Nephron (organoid): ENCODE measurements at regions not wholly inside any gene's neighbourhood (a gene's known extent, or its start where the extent isn't known, plus 50 kb on each side); places are given as distances from the start of the nearest gene placed in this dataset.

Experiments
- H3K27ac Mint-ChIP-seq, 3 experiments: 2 replicates each; pipeline ENCODE4 v1.8.0; 2020; ENCODE audit warnings: mixed read lengths in 3 of 3, mild to moderate bottlenecking in 2 of 3, moderate library complexity in 1 of 3
- H3K27me3 Mint-ChIP-seq: 2 replicates; pipeline ENCODE4 v1.8.0; 2021; ENCODE audit warnings: low read depth, mild to moderate bottlenecking, moderate library complexity, mixed read lengths
- H3K36me3 Mint-ChIP-seq: 2 replicates; pipeline ENCODE4 v1.8.0; 2020; ENCODE audit warnings: low read depth, mixed read lengths
- H3K4me1 Mint-ChIP-seq: 2 replicates; pipeline ENCODE4 v1.8.0; 2020; ENCODE audit warnings: mixed read lengths
- H3K4me3 Mint-ChIP-seq, 3 experiments: 2 replicates each; pipeline ENCODE4 v1.8.0; 2020; ENCODE audit warnings: mild to moderate bottlenecking in 3 of 3, mixed read lengths in 3 of 3, moderate library complexity in 2 of 3
- H3K9me3 Mint-ChIP-seq: 2 replicates; pipeline ENCODE4 v1.8.0; 2020; ENCODE audit warnings: mixed read lengths
- TF ChIP-seq, protein P1 (sequence below), 3 experiments: fragments of 200-600 bp; sonication (generic); IDR thresholded peaks; one replicate each; pipeline ENCODE4 v1.5.0; 2021; ENCODE audit warnings: antibody characterized with exemption in 3 of 3; ENCODE audit not compliant: unreplicated experiment in 3 of 3

DNA sequence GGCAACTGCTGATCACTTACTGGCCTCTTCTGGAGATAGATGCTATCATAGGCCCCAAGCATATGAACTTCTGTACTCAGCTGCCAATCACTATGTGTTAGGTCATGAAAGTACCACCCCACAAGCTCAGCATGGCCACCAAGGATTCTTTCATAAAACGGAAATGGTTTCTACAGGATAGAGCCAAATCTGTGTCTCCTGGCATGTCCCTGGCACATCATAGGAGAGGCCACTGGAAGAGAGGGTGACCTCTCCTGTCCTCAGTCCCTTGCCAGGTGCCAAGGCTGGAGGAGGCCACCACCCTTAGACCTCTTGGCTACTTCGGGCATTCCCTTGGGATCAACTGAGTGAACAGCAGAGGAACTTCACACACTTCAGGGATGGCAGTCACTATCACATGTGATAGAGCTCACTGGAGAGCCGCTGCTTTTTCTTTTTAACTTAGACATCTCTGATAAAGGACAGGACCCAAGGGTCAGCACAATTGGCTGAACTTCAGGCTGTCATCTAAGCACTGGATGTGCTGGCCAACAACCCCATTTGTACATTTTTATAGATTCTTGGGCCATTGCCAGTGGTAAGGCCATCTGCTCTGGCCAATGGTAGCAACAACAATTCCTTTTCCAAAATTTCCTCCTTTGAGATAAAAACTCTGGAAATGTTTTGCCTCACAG is 425.2 kb downstream of the SQOR start:
- Mint-ChIP-seq H3K27ac (peak overlapping the region in 2 of 3 experiments; percentile 50 to 52), H3K9me3 (no peaks in the 10 kb centered on the region)
- TF ChIP-seq, protein P1, sequence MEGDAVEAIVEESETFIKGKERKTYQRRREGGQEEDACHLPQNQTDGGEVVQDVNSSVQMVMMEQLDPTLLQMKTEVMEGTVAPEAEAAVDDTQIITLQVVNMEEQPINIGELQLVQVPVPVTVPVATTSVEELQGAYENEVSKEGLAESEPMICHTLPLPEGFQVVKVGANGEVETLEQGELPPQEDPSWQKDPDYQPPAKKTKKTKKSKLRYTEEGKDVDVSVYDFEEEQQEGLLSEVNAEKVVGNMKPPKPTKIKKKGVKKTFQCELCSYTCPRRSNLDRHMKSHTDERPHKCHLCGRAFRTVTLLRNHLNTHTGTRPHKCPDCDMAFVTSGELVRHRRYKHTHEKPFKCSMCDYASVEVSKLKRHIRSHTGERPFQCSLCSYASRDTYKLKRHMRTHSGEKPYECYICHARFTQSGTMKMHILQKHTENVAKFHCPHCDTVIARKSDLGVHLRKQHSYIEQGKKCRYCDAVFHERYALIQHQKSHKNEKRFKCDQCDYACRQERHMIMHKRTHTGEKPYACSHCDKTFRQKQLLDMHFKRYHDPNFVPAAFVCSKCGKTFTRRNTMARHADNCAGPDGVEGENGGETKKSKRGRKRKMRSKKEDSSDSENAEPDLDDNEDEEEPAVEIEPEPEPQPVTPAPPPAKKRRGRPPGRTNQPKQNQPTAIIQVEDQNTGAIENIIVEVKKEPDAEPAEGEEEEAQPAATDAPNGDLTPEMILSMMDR (IDR thresholded peaks at IDR 0.05; ENCODE audit: unreplicated experiment in 3 of 3): no peak

DNA sequence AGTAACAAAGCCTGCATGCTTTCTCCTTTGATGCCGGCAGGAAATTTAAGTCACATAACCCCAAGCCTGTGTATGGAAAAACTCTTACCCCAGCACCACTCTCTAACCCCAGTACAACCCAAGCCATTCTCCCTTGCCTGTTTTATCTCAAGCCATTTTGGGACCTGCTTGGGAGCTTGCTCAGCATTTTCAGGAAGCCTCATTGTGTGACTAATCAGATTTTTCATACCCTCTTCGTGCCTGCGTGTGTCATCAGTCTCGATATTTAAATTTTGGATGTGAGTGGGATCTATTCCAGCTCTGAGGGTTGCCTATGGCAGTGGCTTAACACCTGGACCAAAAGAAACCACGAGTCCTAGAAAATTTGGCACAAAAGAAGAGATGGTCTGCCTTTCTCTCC is 426.2 kb downstream of the SQOR start:
- Mint-ChIP-seq H3K4me1 (peaks cover 15% of the 10 kb centered on the region), H3K36me3 (no peaks in the 10 kb centered on the region), H3K9me3 (no peaks in the 10 kb centered on the region), H3K27ac (peak overlapping the region in 2 of 3 experiments; percentile 25 to 50), H3K4me3 (no peak overlapping the region), H3K27me3 (no peaks in the 10 kb centered on the region)
- TF ChIP-seq, protein P1 (IDR thresholded peaks at IDR 0.05; ENCODE audit: unreplicated experiment in 3 of 3): no peak

More for the DNA sequence above, 425.2 kb downstream of the SQOR start:
- Mint-ChIP-seq H3K27me3 (no peaks in the 10 kb centered on the region), H3K4me3 (no peak overlapping the region), H3K4me1 (peaks cover 15% of the 10 kb centered on the region), H3K36me3 (no peaks in the 10 kb centered on the region)

DNA sequence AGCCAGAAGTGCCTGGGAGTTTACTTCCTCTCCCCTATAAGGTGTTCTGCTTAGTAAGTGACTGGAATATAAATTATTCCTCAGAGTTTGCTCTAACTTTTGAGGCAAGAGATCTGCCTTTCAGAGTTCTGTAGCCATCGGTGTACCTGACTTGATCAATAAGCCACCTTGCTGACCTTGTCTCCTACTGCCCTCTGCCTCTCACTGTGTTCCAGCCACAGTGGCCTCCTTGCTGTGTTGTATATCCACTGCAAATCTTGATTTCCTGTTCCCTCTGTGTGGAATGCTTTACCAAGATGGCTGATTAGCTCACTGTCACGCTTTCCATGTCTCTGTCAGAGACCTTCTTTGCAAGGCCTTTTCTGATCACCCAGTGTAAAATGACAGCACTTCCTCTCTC is 442.4 kb downstream of the SQOR start:
- Mint-ChIP-seq H3K36me3 (no peaks in the 10 kb centered on the region), H3K4me3 (no peak overlapping the region), H3K27ac (no peak overlapping the region), H3K27me3 (peaks cover 5% of the 10 kb centered on the region), H3K9me3 (no peaks in the 10 kb centered on the region), H3K4me1 (peaks cover 40% of the 10 kb centered on the region)
- TF ChIP-seq, protein P1 (IDR thresholded peaks at IDR 0.05; ENCODE audit: unreplicated experiment in 3 of 3): no peak

DNA sequence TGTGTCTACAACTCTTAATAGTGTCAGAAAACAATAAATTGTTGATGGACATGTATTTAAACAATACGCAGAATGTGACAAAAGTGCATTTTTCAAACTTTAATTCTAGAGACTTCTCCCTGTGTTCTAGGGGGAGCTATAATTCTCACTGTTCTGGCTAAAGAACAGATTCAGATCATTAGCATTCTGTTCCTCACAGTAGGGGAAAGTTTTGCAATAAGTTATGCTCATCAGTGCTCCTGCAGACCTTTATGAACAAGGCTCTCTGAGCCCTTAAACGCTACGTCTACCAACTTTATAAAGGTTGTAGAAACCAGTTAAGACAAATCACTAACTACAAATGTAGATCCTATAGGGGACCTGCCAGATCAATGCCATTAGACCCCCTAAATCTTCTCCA is 444.2 kb downstream of the SQOR start:
- Mint-ChIP-seq H3K27me3 (peaks cover 5% of the 10 kb centered on the region), H3K36me3 (no peaks in the 10 kb centered on the region), H3K27ac (peak overlapping the region; percentile 92 to 98 (median 94)), H3K9me3 (no peaks in the 10 kb centered on the region), H3K4me3 (no peak overlapping the region), H3K4me1 (peaks cover 44% of the 10 kb centered on the region)
- TF ChIP-seq, protein P1 (IDR thresholded peaks at IDR 0.05; ENCODE audit: unreplicated experiment in 3 of 3): no peak

DNA sequence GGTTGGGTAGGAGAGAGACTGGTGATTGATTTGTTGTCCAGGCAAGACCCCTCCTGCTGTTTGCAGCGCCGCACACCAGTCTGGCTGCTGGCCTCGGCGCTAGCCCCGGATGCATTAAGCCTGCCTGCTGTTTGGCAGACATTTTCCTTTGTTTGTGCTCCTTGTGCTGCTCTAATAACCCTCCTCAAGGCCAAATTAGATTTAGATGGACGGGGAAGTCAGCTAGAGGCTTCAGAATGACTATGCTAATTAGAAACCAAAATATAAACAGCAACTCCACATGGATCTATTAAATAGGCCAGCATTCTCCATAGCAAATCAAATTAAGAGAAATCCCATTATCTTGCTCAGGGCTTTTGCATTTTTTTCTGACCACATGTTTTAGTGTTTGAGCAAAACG is 445.2 kb downstream of the SQOR start:
- TF ChIP-seq, protein P1 (IDR thresholded peaks at IDR 0.05; ENCODE audit: unreplicated experiment in 3 of 3): no peak
- H3K4me3 Mint-ChIP-seq: peak overlapping the region in 1 of 3 experiments; percentile 40
- H3K27ac Mint-ChIP-seq: peak overlapping the region; percentile 92 to 98 (median 94)
- peaks cover 44% of the 10 kb centered on the region for H3K4me1 Mint-ChIP-seq
- no peaks in the 10 kb centered on the region for H3K9me3 Mint-ChIP-seq
- peaks cover 5% of the 10 kb centered on the region for H3K27me3 Mint-ChIP-seq
- H3K36me3 Mint-ChIP-seq: no peaks in the 10 kb centered on the region
